C4-2B (cell line): ENCODE measurements at regions not wholly inside any gene's neighbourhood (a gene's known extent, or its start where the extent isn't known, plus 50 kb on each side); places are given as distances from the start of the nearest gene placed in this dataset.

Experiments used
- CTCF ChIP-seq: fragments of 450-650 bp; conservative IDR thresholded peaks from 2 replicates; pipeline ENCODE4 v1.5.1; 2017; ENCODE audit warnings: mild to moderate bottlenecking
- ZFX ChIP-seq: fragments of 450-650 bp; IDR thresholded peaks from 2 replicates; pipeline ENCODE4 v1.6.1; 2017

GRCh38 chr3:72203613-72204349 is 418.8 kb upstream of the PROK2 start:
- no peak for TF ChIP-seq CTCF
- no peak for TF ChIP-seq ZFX
